ES-I3 (cell line): ENCODE measurements at regions not wholly inside any gene's neighbourhood (a gene's known extent, or its start where the extent isn't known, plus 50 kb on each side); places are given as distances from the start of the nearest gene placed in this dataset.
"Not testable (repeated sequence)": the region's sequence is repeated elsewhere in the genome, so short reads cannot be mapped to it uniquely, and the experiment has no call there.

Experiments used
- H3K36me3 ChIP-seq: 2 replicates; pipeline ENCODE4 v1.6.1; 2013; ENCODE audit warnings: mild to moderate bottlenecking, low read length, control low read depth, moderate library complexity; ENCODE audit not compliant: insufficient read depth
- H3K4me1 ChIP-seq: 2 replicates; pipeline ENCODE4 v1.6.1; 2013; ENCODE audit warnings: mild to moderate bottlenecking, control low read depth, low read length; ENCODE audit not compliant: insufficient read depth
- H3K9ac ChIP-seq: 2 replicates; pipeline ENCODE4 v1.6.1; 2013; ENCODE audit warnings: low read depth, mild to moderate bottlenecking, low read length, moderate library complexity
- H3K9me3 ChIP-seq: 2 replicates; pipeline ENCODE4 v1.6.1; 2013; ENCODE audit warnings: mild to moderate bottlenecking, low read length, moderate library complexity; ENCODE audit not compliant: control insufficient read depth, insufficient read depth

DNA sequence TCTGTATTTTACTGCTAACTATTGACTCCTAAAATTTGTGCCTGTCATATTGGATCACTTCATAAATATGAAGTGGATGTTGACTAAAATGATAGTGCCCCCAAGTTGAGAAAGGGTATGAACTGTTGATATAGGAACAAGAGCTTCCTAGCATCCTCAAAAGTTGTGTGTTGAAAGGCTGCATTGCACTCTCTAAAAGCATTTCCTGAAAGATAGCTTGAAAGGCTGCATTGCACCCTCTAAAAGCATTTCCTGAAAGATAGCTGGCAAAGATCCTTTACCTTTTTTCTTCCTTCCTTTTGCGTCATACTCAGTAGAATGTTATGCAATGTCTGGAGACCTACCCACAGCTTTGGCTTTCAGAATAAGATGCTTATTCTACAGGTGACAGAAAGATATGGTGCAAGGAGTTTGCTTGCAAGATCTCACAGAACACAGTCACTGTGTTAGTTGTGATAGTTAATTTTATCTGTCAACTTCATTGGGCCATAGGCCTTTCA is 274.6 kb upstream of the GALNTL6 start:
- H3K9me3 ChIP-seq: no peaks in the 10 kb centered on the region
- H3K4me1 ChIP-seq: no peaks in the 10 kb centered on the region
- no peaks in the 10 kb centered on the region for H3K36me3 ChIP-seq
- no peak overlapping the region for H3K9ac ChIP-seq

DNA sequence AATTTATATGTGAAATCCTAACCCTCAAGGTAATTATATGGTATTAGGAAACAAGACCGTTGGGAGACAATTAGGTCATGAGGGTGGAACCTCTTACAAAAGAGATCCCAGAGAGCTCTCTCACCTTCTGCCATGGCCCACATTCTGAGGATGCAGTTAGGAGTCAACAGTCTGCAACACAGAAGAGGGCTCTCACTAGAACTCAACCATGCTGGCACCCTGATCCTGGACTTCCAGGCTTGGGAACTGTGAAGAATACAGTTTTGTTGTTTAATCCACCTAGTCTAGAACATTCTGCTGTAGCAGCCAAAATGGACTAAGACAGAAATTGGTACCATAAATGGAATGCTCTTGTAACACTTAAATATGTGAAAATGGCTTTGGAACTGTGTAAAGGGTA is 278.8 kb upstream of the GALNTL6 start:
- H3K36me3 ChIP-seq: no peaks in the 10 kb centered on the region
- H3K9ac ChIP-seq: no peak overlapping the region
- no peaks in the 10 kb centered on the region for H3K9me3 ChIP-seq
- no peaks in the 10 kb centered on the region for H3K4me1 ChIP-seq

DNA sequence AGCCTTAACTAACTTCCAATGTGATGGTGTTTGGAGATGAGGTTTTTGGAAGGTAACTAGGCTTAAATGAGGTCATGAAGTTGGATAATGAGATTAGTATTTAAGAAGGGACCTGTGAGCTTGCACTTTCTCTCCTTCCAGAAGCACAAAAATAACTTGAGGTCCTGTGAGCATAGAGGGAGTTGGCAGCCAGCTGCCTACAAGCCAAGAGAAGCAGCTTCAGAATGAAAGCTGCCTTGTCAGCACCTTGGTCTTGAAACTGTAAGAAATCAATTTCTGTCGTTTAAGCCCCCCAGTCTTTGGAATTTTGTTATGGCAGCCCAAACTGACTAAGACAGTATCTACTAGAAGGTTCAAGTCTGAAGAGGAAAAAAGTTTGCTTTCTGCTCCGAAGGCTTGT is 280.2 kb upstream of the GALNTL6 start:
- Histone ChIP-seq H3K4me1 (no peaks in the 10 kb centered on the region), H3K36me3 (no peaks in the 10 kb centered on the region), H3K9ac (no peak overlapping the region), H3K9me3 (no peaks in the 10 kb centered on the region)

GRCh38 chr4:171524903-171525302 is 288.3 kb upstream of the GALNTL6 start:
- Histone ChIP-seq H3K9me3 (no peaks in the 10 kb centered on the region), H3K36me3 (no peaks in the 10 kb centered on the region), H3K4me1 (no peaks in the 10 kb centered on the region), H3K9ac (no peak overlapping the region)

GRCh38 chr4:171521726-171522125 is 291.5 kb upstream of the GALNTL6 start:
- no peaks in the 10 kb centered on the region for H3K9me3 ChIP-seq
- H3K4me1 ChIP-seq: no peaks in the 10 kb centered on the region
- no peak overlapping the region for H3K9ac ChIP-seq
- no peaks in the 10 kb centered on the region for H3K36me3 ChIP-seq

DNA sequence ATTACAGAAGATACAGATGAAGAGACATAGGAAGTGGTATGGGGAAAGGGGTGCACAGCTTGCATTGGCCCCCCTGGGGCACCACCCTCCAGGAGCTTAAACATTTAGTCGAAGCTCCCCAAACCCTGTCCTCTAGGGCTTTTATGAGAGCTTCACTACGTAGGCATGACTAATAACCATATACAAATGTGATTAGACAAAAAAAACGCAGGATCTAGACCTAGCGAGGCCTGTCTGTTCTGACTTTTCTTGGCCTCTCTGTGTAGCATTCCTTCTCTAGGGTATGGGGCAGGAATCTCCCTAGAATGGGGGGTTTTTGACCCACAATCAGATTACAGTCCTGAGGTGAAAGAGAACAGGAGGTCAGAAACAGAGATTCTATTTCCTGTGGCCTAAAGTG is 293.7 kb upstream of the GALNTL6 start:
- Histone ChIP-seq H3K36me3 (no peaks in the 10 kb centered on the region), H3K9me3 (no peaks in the 10 kb centered on the region), H3K9ac (no peak overlapping the region), H3K4me1 (no peaks in the 10 kb centered on the region)

GRCh38 chr4:171517883-171518282 is 295.3 kb upstream of the GALNTL6 start:
- no peaks in the 10 kb centered on the region for H3K4me1 ChIP-seq
- no peak overlapping the region for H3K9ac ChIP-seq
- H3K9me3 ChIP-seq: no peaks in the 10 kb centered on the region
- H3K36me3 ChIP-seq: no peaks in the 10 kb centered on the region

DNA sequence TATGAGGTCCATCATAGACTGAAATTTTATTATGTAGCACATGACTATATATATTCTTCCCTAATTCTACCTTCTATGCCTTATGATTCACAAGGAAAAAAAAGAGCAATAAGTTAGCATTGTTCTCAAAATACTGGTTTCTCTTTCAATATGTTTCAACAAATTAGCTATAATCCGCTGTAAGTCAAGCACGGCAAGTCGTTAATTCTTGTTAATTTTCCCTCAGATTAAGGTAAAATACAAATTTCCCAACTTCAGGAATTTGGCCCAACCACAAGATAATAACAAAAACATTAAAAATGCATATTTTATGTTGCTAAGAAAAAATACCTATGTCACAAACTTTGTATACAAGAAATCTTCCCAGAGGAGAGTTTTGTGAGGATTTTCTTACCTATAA is 296.5 kb upstream of the GALNTL6 start:
- Histone ChIP-seq H3K4me1 (no peaks in the 10 kb centered on the region), H3K9ac (no peak overlapping the region), H3K36me3 (no peaks in the 10 kb centered on the region), H3K9me3 (no peaks in the 10 kb centered on the region)

DNA sequence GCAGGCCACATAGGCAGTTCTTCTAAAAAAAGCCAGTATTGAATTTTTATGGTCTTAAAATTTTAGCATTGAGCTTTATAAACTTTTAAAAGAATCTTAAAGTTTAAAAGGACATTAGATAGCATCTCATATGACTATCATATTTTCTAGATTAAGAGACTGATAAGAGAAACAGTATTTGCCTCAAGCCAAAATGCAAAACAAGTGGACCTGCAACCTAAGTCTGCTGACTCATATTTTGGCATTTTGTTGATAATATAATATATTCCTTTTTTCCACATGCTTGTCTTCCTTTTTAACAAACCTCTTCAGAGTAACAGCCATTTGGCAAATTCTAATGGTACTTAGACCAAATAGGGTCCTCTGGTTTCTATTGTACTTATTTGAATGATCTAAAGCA is 328.5 kb upstream of the GALNTL6 start:
- no peak overlapping the region for H3K9ac ChIP-seq
- H3K9me3 ChIP-seq: no peaks in the 10 kb centered on the region
- no peaks in the 10 kb centered on the region for H3K4me1 ChIP-seq
- no peaks in the 10 kb centered on the region for H3K36me3 ChIP-seq

GRCh38 chr4:171478181-171478580 is 335.0 kb upstream of the GALNTL6 start:
- Histone ChIP-seq H3K9me3 (no peaks in the 10 kb centered on the region), H3K36me3 (no peaks in the 10 kb centered on the region), H3K9ac (no peak overlapping the region), H3K4me1 (no peaks in the 10 kb centered on the region)

GRCh38 chr4:171475111-171475510 is 338.1 kb upstream of the GALNTL6 start:
- H3K9me3 ChIP-seq, H3K9ac ChIP-seq, H3K36me3 ChIP-seq, H3K4me1 ChIP-seq: not testable (repeated sequence)

DNA sequence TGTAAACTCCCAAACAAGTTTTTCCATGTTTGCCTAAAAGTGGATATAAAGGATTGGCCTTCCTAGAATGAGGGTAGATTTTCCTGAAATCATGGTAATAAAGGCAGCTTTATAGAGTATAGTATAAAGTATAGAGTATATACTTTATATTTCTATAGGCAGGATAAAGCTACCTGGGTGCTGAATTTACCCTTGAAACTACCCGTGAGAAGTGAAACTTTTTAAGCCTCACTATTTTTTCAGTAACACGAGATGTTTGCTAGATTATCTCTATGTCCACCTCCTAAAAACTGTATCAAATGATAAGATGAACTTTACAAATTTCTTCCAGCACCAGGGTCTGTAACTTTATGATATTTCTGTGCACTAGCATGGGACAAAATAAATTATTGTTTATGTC is 340.0 kb upstream of the GALNTL6 start:
- Histone ChIP-seq H3K9me3 (no peaks in the 10 kb centered on the region), H3K9ac (no peak overlapping the region), H3K4me1 (no peaks in the 10 kb centered on the region), H3K36me3 (no peaks in the 10 kb centered on the region)

- Histone ChIP-seq H3K4me1 (no peaks in the 10 kb centered on the region), H3K36me3 (no peaks in the 10 kb centered on the region), H3K9ac (no peak overlapping the region), H3K9me3 (no peaks in the 10 kb centered on the region)
Observed at GRCh38 chr4:171472230-171472629, 341.0 kb upstream of the GALNTL6 start.

GRCh38 chr4:171464499-171464898 is 348.7 kb upstream of the GALNTL6 start:
- no peaks in the 10 kb centered on the region for H3K9me3 ChIP-seq
- H3K9ac ChIP-seq: no peak overlapping the region
- H3K4me1 ChIP-seq: no peaks in the 10 kb centered on the region; the same call in 1 of the 2 replicates
- H3K36me3 ChIP-seq: no peaks in the 10 kb centered on the region

DNA sequence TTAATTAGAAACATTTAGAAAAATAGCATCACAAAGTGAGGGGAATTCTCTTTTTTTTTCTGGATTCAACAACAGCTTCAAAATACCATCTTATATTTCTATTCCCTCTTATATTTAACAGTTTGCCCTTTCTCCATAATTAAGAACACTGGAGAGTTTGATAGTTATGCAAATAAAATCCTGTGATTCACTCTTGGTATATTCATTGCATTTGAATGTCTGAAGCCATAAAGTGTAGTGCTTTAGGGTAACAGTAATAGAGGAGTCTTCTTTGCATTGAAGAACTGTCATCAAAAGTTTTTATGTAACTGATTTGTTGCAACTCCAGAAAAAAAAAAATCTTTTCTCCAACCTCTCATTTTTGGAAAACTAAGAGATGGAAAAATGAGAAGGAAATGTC is 352.0 kb upstream of the GALNTL6 start:
- H3K36me3 ChIP-seq: no peaks in the 10 kb centered on the region

DNA sequence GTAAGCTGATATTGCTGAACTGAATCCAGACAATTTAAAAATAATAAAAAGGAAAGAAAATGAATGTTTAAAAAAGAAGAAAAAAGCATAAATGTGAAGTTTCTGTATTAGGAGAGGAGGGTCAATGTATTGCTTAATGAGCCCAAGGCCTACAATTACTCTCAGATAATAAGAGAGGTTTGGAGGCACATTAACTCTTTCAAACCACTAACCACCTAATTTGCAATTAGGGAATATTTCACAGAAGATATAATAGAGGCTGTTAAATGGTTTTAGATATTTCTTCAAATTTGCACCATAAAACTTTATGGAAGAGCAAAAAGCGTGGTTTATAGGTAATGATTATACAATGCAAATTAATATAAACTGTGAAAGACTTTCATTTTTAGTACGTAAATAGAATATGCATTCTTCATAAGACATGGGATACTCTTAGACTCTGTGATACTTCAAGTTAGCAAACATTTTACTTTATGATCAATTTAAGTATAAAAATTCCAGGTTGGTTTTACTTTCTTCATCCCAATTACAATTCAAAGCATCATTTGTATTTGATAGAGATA is 364.2 kb upstream of the GALNTL6 start:
- Histone ChIP-seq H3K36me3 (no peaks in the 10 kb centered on the region), H3K9me3 (no peaks in the 10 kb centered on the region), H3K9ac (no peak overlapping the region), H3K4me1 (no peaks in the 10 kb centered on the region)

More for the DNA sequence above, 352.0 kb upstream of the GALNTL6 start:
- Histone ChIP-seq H3K4me1 (no peaks in the 10 kb centered on the region; the same call in 1 of the 2 replicates), H3K9ac (no peak overlapping the region), H3K9me3 (no peaks in the 10 kb centered on the region)
